Psoas muscle (tissue), 7 donors: ENCODE measurements at regions not wholly inside any gene's neighbourhood (a gene's known extent, or its start where the extent isn't known, plus 50 kb on each side); places are given as distances from the start of the nearest gene placed in this dataset.

Experiments
- ATAC-seq, 4 donors: fragments of 200-7000 bp; cut with Tn5 transposase; one replicate each; pipeline ENCODE4 v1.9.1; 2020; ENCODE audit warnings: moderate library complexity in 3 of 4, mild to moderate bottlenecking in 2 of 4
- DNase-seq, 2 donors: peaks; one replicate each; pipeline ENCODE4 v3.0.0-alpha.2; 2020
- H3K27ac ChIP-seq: fragments of 200-600 bp; one replicate; pipeline ENCODE4 v1.8.0; 2022
- H3K27me3 ChIP-seq, 3 donors: fragments of 200-600 bp in 1 of 3; one replicate each; pipeline versions ENCODE4 v1.6.1 to v1.8.0; 2013 to 2022; ENCODE audit warnings: low read length in 2 of 3, mild to moderate bottlenecking in 2 of 3, moderate library complexity in 1 of 3; ENCODE audit not compliant: insufficient read depth in 3 of 3
- H3K36me3 ChIP-seq, 2 donors: fragments of 200-600 bp in 1 of 2; one replicate each; pipeline versions ENCODE4 v1.6.1 to v1.8.0; 2013 to 2022; ENCODE audit warnings: low read depth in 1 of 2, mild to moderate bottlenecking in 1 of 2, moderate library complexity in 1 of 2; ENCODE audit not compliant: insufficient read depth in 1 of 2
- H3K4me1 ChIP-seq: fragments of 200-600 bp; one replicate; pipeline ENCODE4 v1.8.0; 2022
- H3K4me3 ChIP-seq: fragments of 200-600 bp; one replicate; pipeline ENCODE4 v1.8.0; 2022; ENCODE audit warnings: mild to moderate bottlenecking
- H3K9me3 ChIP-seq: fragments of 200-600 bp; one replicate; pipeline ENCODE4 v1.8.0; 2022
- WGBS, 3 donors: extraction: QIAGEN DNeasy Blood & Tissue Kit; methylation state at CpG; one replicate each; pipeline versions ENCODE4 v1.1.6 to v1.1.7; 2013; 5-methylcytosine and 5-hydroxymethylcytosine counted together
- intact Hi-C, 2 donors: fragments of 100-400 bp; cut with DNase I; formaldehyde crosslinking; loops; one replicate each; pipeline versions ENCODE4 v1.11.0 to v1.14.2; 2022
- TF ChIP-seq, protein P1 (sequence below): fragments of 200-600 bp; IDR thresholded peaks from one replicate; pipeline ENCODE4 v1.8.0; 2022; ENCODE audit warnings: antibody characterized with exemption
- donor health status: healthy with polysubstance abuse.
- donor health status: DM: no; HTN: no; CAD: no; lungs with moderate emphysema.
- donor health status: Bipolar disorder and iron deficiency.
- donor health status: healthy.
- donor health status: DM: yes; HTN: yes; CAD: no.
- donor health status: DM: no; HTN: no; CAD: no.
- donor health status: DM: yes; HTN: yes; CAD: no.

DNA sequence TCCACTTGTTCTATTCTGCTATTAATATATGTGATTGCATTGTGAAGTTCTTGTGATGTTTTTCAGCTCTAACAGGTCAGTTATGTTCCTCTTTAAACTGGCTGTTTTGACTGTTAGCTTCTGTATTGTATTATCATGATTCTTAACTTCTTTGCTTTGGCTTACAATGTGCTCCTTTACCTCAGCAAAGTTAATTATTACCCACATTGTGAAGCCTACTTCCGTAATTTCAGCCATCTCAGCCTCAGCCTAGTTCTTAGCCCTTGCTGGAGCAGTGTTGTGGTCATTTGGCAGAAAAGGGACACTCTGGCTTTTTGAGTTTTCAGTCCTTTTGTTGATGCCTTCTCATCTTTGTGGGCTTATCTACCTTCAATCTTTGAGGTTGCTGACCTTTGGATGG is 440.2 kb downstream of the TBC1D32 start:
- Histone ChIP-seq H3K27ac (no peak overlapping the region), H3K36me3 (no peaks in the 10 kb centered on the region), H3K9me3 (no peaks in the 10 kb centered on the region), H3K4me3 (no peak overlapping the region), H3K4me1 (no peaks in the 10 kb centered on the region), H3K27me3 (no peaks in the 10 kb centered on the region)
- ATAC-seq (no peak), DNase-seq (no peak)
- WGBS, 3 donors: 44 to 74% (median 58%) methylated on average over 1 of the region's 1 CpG
- TF ChIP-seq, protein P1, sequence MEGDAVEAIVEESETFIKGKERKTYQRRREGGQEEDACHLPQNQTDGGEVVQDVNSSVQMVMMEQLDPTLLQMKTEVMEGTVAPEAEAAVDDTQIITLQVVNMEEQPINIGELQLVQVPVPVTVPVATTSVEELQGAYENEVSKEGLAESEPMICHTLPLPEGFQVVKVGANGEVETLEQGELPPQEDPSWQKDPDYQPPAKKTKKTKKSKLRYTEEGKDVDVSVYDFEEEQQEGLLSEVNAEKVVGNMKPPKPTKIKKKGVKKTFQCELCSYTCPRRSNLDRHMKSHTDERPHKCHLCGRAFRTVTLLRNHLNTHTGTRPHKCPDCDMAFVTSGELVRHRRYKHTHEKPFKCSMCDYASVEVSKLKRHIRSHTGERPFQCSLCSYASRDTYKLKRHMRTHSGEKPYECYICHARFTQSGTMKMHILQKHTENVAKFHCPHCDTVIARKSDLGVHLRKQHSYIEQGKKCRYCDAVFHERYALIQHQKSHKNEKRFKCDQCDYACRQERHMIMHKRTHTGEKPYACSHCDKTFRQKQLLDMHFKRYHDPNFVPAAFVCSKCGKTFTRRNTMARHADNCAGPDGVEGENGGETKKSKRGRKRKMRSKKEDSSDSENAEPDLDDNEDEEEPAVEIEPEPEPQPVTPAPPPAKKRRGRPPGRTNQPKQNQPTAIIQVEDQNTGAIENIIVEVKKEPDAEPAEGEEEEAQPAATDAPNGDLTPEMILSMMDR: no peak
- intact Hi-C loops: no loop called here

DNA sequence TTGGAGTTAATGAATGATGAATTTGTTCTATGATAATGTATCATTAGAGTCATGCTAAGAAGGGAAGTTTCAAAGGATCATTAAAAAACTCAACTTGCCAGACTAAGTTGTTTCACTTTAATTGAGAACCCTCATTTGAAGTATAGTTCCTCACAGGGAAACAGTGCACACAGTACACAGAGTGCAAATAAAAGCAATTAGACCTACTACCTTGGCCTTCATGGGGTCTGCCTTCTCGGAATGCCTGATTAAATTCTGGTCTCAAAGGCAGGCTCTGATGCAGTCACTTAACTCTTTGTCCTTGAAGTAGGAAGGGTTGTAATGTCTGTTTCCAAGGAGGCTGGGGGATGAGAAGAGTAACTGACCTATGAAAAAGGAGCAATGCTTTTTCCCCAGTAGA is 457.3 kb downstream of the TBC1D32 start:
- Histone ChIP-seq H3K9me3 (no peaks in the 10 kb centered on the region), H3K27ac (no peak overlapping the region), H3K4me1 (no peaks in the 10 kb centered on the region), H3K36me3 (no peaks in the 10 kb centered on the region), H3K27me3 (no peaks in the 10 kb centered on the region), H3K4me3 (no peak overlapping the region)
- WGBS, 3 donors: 53 to 72% (median 67%) methylated on average over 1 of the region's 1 CpG
- intact Hi-C loops: no loop called here
- DNase-seq: no peak
- TF ChIP-seq, protein P1: no peak
- ATAC-seq: no peak

GRCh38 chr6:120876424-120876823 is 457.9 kb downstream of the TBC1D32 start:
- DNase-seq: no peak
- Histone ChIP-seq H3K4me3 (no peak overlapping the region), H3K4me1 (no peaks in the 10 kb centered on the region), H3K9me3 (no peaks in the 10 kb centered on the region), H3K27ac (no peak overlapping the region), H3K27me3 (no peaks in the 10 kb centered on the region), H3K36me3 (no peaks in the 10 kb centered on the region)
- no peak for ATAC-seq
- WGBS, 3 donors: 69 to 75% (median 75%) methylated on average over 1 of the region's 1 CpG
- intact Hi-C loops: no loop called here
- TF ChIP-seq, protein P1: no peak

GRCh38 chr6:120875900-120876299 is 458.4 kb downstream of the TBC1D32 start:
- WGBS, 3 donors: 35 to 50% (median 45%) methylated on average over 1 of the region's 1 CpG
- no peak for DNase-seq
- Histone ChIP-seq H3K4me1 (no peaks in the 10 kb centered on the region), H3K9me3 (no peaks in the 10 kb centered on the region), H3K27me3 (no peaks in the 10 kb centered on the region), H3K27ac (no peak overlapping the region), H3K36me3 (no peaks in the 10 kb centered on the region), H3K4me3 (no peak overlapping the region)
- TF ChIP-seq, protein P1: no peak
- ATAC-seq: no peak
- intact Hi-C loops: no loop called here

GRCh38 chr6:120874422-120874821 is 459.9 kb downstream of the TBC1D32 start:
- no peaks in the 10 kb centered on the region for H3K27me3 ChIP-seq
- ATAC-seq (no peak), DNase-seq (no peak)
- intact Hi-C loops: no loop called here
- no peak overlapping the region for H3K27ac ChIP-seq
- no peaks in the 10 kb centered on the region for H3K9me3 ChIP-seq
- no peaks in the 10 kb centered on the region for H3K4me1 ChIP-seq
- WGBS, 3 donors: 82 to 88% (median 85%) methylated on average over 6 of the region's 6 CpGs
- no peak overlapping the region for H3K4me3 ChIP-seq
- no peaks in the 10 kb centered on the region for H3K36me3 ChIP-seq
- TF ChIP-seq, protein P1: no peak
